HEK293T (cell line): ENCODE measurements at regions not wholly inside any gene's neighbourhood (a gene's known extent, or its start where the extent isn't known, plus 50 kb on each side); places are given as distances from the start of the nearest gene placed in this dataset.

Source experiments
- BHLHE40 ChIP-seq: fragments of 450-650 bp; IDR thresholded peaks from 2 replicates; pipeline ENCODE4 v1.6.1; 2016; ENCODE audit warnings: mild to moderate bottlenecking, moderate library complexity, borderline replicate concordance
- ELF4 ChIP-seq: fragments of 450-650 bp; IDR thresholded peaks from 2 replicates; pipeline ENCODE4 v1.6.1; 2017; ENCODE audit warnings: antibody characterized with exemption
- FOXA1 ChIP-seq: fragments of 450-650 bp; IDR thresholded peaks from 2 replicates; pipeline ENCODE4 v1.6.1; 2016; ENCODE audit warnings: mild to moderate bottlenecking
- FOXK2 ChIP-seq: fragments of 450-650 bp; IDR thresholded peaks from 2 replicates; pipeline ENCODE4 v1.6.1; 2016; ENCODE audit warnings: mild to moderate bottlenecking
- FOXM1 ChIP-seq: fragments of 450-650 bp; IDR thresholded peaks from 2 replicates; pipeline ENCODE4 v1.6.1; 2017; ENCODE audit warnings: mild to moderate bottlenecking, borderline replicate concordance
- HDGF ChIP-seq: fragments of 450-650 bp; IDR thresholded peaks from 2 replicates; pipeline ENCODE4 v1.6.1; 2017; ENCODE audit warnings: antibody characterized with exemption, borderline replicate concordance
- L3MBTL2 ChIP-seq: fragments of 450-650 bp; conservative IDR thresholded peaks from 2 replicates; pipeline ENCODE4 v1.6.1; 2016; ENCODE audit warnings: mild to moderate bottlenecking
- NFRKB ChIP-seq: fragments of 450-650 bp; IDR thresholded peaks from 2 replicates; pipeline ENCODE4 v1.6.1; 2016; ENCODE audit warnings: mild to moderate bottlenecking, moderate library complexity
- PKNOX1 ChIP-seq: fragments of 450-650 bp; IDR thresholded peaks from 2 replicates; pipeline ENCODE4 v1.6.1; 2016
- SP1 ChIP-seq: fragments of 450-650 bp; IDR thresholded peaks from 2 replicates; pipeline ENCODE4 v1.6.1; 2017
- SUZ12 ChIP-seq: fragments of 450-650 bp; IDR thresholded peaks from 2 replicates; pipeline ENCODE4 v1.6.1; 2016; ENCODE audit warnings: mild to moderate bottlenecking
- ZNF384 ChIP-seq: fragments of 450-650 bp; IDR thresholded peaks from 2 replicates; pipeline ENCODE4 v1.6.1; 2016

- TF ChIP-seq SP1 (no peak), FOXA1 (no peak), L3MBTL2 (no peak), NFRKB (no peak), HDGF (no peak), ELF4 (no peak), BHLHE40 (no peak), PKNOX1 (no peak), SUZ12 (no peak), FOXK2 (no peak), FOXM1 (no peak), ZNF384 (no peak)
These were observed 368.7 kb upstream of the RAB6C start for GRCh38 chr2:129610766-129611165.
